GM19328 (cell line): ENCODE measurements at regions not wholly inside any gene's neighbourhood (a gene's known extent, or its start where the extent isn't known, plus 50 kb on each side); places are given as distances from the start of the nearest gene placed in this dataset.
"Not testable (repeated sequence)": the region's sequence is repeated elsewhere in the genome, so short reads cannot be mapped to it uniquely, and the experiment has no call there.

Experiments used
- ATAC-seq: cut with Tn5 transposase; IDR thresholded peaks from one replicate; pipeline ENCODE4 v1.9.1; 2021; ENCODE audit warnings: mild to moderate bottlenecking, moderate library complexity; ENCODE audit not compliant: unreplicated experiment

GRCh38 chr2:56606086-56606485 is 422.3 kb downstream of the CCDC85A start:
- ATAC-seq: not testable (repeated sequence)

- peak; percentile 72 for ATAC-seq
These were observed 429.5 kb downstream of the CCDC85A start for GRCh38 chr2:56613254-56613653.

- no peak for ATAC-seq
These were observed 430.1 kb downstream of the CCDC85A start for GRCh38 chr2:56613920-56614319.

- ATAC-seq: no peak
These were observed 432.0 kb downstream of the CCDC85A start for GRCh38 chr2:56615760-56616159.

GRCh38 chr2:56624181-56624580 is 440.4 kb downstream of the CCDC85A start:
- ATAC-seq: no peak

- no peak for ATAC-seq
These were observed 443.1 kb downstream of the CCDC85A start for GRCh38 chr2:56626927-56627326.

- no peak for ATAC-seq
These were observed 446.5 kb downstream of the CCDC85A start for GRCh38 chr2:56630286-56630685.

GRCh38 chr2:56647997-56648396 is 464.2 kb downstream of the CCDC85A start:
- no peak for ATAC-seq

GRCh38 chr2:56648802-56649201 is 465.0 kb downstream of the CCDC85A start:
- no peak for ATAC-seq

- ATAC-seq: no peak
These were observed 471.1 kb downstream of the CCDC85A start for GRCh38 chr2:56654936-56655335.

GRCh38 chr2:56656826-56657225 is 473.0 kb downstream of the CCDC85A start:
- no peak for ATAC-seq

- ATAC-seq: no peak
These were observed 483.0 kb downstream of the CCDC85A start for GRCh38 chr2:56666777-56667176.

- no peak for ATAC-seq
These were observed 488.3 kb downstream of the CCDC85A start for GRCh38 chr2:56671973-56672569.

- ATAC-seq: no peak
These were observed 490.3 kb downstream of the CCDC85A start for GRCh38 chr2:56674084-56674483.

GRCh38 chr2:56676966-56677365 is 493.2 kb downstream of the CCDC85A start:
- no peak for ATAC-seq

GRCh38 chr2:56680971-56681631 is 497.3 kb downstream of the CCDC85A start:
- no peak for ATAC-seq

- no peak for ATAC-seq
These were observed 498.0 kb downstream of the CCDC85A start for GRCh38 chr2:56681659-56682396.

GRCh38 chr2:56682397-56682760 is 498.6 kb downstream of the CCDC85A start:
- no peak for ATAC-seq

- no peak for ATAC-seq
These were observed 500.5 kb downstream of the CCDC85A start for GRCh38 chr2:56684327-56684726.

GRCh38 chr2:56685205-56685604 is 501.4 kb downstream of the CCDC85A start:
- ATAC-seq: no peak

- ATAC-seq: no peak
These were observed 503.4 kb downstream of the CCDC85A start for GRCh38 chr2:56687169-56687568.

- no peak for ATAC-seq
These were observed 504.9 kb downstream of the CCDC85A start for GRCh38 chr2:56688661-56689060.
